ENCODE measurements at regions not wholly inside any gene's neighbourhood (a gene's known extent, or its start where the extent isn't known, plus 50 kb on each side); places are given as distances from the start of the nearest gene placed in this dataset.

DNA sequence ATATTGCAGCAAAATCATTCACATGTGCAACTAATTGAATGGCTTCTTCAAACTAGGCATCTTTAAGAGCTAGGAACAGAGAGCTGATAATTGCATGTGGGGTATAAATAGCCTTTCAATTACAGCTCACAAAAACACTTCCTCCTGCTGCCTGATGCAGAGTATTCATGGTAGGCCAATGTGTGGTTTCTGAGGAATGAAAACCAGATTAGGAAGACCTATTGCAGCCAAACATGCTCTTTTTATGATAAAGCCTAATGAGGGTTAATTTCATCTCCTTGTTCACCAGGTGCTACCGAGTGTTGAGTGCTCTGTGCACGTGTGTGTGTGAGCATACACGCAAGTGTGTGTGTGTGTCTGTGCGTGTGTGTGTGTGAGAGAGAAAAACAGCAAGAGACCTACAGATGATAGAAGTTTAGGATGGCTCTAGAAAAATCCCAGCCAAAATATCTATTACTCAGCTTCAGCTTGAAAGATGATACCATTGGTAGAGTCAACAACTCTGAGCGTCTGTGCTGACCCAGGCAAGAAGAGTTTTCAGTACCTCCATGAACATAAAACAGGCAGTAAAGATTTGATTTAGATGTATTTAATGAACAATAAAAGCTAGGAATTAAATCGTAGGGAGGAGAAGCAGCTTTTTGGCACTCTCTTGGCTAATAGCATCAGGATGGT, 448.5 kb upstream of the ANKRD30A start:
- TF ChIP-seq, protein P1, sequence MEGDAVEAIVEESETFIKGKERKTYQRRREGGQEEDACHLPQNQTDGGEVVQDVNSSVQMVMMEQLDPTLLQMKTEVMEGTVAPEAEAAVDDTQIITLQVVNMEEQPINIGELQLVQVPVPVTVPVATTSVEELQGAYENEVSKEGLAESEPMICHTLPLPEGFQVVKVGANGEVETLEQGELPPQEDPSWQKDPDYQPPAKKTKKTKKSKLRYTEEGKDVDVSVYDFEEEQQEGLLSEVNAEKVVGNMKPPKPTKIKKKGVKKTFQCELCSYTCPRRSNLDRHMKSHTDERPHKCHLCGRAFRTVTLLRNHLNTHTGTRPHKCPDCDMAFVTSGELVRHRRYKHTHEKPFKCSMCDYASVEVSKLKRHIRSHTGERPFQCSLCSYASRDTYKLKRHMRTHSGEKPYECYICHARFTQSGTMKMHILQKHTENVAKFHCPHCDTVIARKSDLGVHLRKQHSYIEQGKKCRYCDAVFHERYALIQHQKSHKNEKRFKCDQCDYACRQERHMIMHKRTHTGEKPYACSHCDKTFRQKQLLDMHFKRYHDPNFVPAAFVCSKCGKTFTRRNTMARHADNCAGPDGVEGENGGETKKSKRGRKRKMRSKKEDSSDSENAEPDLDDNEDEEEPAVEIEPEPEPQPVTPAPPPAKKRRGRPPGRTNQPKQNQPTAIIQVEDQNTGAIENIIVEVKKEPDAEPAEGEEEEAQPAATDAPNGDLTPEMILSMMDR (IDR thresholded peaks at IDR 0.05; ENCODE audit: low read depth, low read length): no peak
- TF ChIP-seq EZH2phosphoT487 (IDR thresholded peaks at IDR 0.05; ENCODE audit: low read depth): no peak

Data from OCI-LY3 (cell line).